ENCODE measurements at regions not wholly inside any gene's neighbourhood (a gene's known extent, or its start where the extent isn't known, plus 50 kb on each side); places are given as distances from the start of the nearest gene placed in this dataset.
"Not testable (repeated sequence)": the region's sequence is repeated elsewhere in the genome, so short reads cannot be mapped to it uniquely, and the experiment has no call there.

GRCh38 chr9:24342457-24342856 is 203.2 kb downstream of the IZUMO3 start:
- DNase-seq (ENCODE audit: low read depth) = no peak

DNA sequence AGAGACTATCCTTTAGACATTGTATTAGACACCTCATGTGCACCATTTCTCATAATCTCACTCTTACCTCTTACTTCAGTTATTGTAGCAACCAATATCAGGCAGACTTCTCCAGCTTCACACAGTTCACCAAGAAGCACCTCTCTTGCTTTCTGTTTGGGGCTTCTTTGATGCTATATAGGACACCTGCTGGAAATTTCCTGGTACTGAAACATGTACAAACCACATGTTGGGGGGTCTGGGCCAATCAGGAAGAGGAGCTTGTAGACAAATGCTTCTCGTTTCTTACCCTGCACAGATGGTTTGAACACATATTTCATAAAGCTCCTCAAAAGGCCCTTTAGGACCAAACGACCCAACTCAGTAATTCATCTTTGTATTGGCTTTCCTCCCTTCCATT is 212.1 kb downstream of the IZUMO3 start:
- DNase-seq (ENCODE audit: low read depth) = no peak

DNA sequence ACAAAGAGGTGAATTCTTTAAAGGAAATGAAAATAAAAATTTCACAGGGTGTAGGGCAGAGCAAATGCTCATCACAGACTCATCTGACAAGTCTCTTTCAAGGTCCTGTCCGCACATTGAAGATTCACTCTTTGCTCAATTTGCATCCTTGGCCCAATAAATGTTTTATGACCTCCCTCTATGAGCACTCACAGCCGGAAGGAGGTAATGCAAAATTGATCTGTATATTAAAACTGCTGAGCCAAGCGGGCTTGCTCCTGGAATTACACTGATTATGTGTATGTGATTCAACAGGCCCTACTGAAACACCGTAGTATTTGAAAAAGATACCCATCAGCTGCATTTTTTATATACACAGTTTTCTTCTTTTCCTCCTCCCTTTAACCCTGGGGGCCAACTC is 246.8 kb downstream of the IZUMO3 start:
- DNase-seq (ENCODE audit: low read depth) = no peak

DNA sequence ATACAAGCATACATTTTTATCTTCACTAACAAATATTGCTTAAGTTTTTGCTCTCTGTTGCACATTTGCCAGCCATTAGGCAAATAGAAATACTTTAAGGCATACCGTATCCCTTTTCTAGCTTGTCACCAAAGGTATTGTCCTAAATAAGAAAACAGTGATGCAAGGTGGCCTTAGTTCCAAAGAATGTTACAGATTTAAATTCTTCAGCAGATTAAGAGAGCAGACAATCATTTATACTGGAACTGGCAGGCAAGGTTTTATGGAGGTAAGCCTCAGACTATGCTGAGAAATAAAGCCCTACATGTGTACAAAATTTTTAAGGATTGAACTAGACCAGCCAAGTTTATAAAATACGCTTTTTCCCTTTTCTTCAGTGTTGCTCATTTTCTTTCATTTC is 247.8 kb downstream of the IZUMO3 start:
- DNase-seq (ENCODE audit: low read depth) = no peak

GRCh38 chr9:24296124-24296523 is 249.6 kb downstream of the IZUMO3 start:
- no peak for DNase-seq (ENCODE audit: low read depth)

GRCh38 chr9:24293386-24293785 is 252.3 kb downstream of the IZUMO3 start:
- DNase-seq (ENCODE audit: low read depth) = no peak

DNA sequence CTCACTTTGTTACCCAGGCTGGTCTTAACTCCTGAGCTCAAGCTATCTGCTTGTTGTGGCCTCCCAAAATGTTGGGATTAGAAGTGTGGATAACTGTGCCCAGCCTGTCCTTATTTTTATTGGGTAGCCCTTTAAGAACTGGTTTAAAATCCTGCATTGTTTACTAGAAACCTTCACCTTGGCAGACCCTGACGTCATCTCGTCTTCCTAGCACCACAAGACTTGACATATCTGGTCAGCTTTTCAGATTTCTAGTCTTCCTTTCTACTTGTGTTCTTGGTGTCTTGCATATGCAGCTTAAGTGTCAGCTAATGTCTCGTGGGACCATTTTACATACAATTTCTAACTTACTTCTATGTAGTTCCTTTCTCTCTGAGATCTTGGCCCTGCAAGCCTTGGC is 258.9 kb downstream of the IZUMO3 start:
- no peak for DNase-seq (ENCODE audit: low read depth)

GRCh38 chr9:24258626-24259025 is 287.1 kb downstream of the IZUMO3 start:
- DNase-seq (ENCODE audit: low read depth) = no peak

- DNase-seq (ENCODE audit: low read depth) = no peak
Measured at GRCh38 chr9:24257726-24258125, 288.0 kb downstream of the IZUMO3 start.

DNA sequence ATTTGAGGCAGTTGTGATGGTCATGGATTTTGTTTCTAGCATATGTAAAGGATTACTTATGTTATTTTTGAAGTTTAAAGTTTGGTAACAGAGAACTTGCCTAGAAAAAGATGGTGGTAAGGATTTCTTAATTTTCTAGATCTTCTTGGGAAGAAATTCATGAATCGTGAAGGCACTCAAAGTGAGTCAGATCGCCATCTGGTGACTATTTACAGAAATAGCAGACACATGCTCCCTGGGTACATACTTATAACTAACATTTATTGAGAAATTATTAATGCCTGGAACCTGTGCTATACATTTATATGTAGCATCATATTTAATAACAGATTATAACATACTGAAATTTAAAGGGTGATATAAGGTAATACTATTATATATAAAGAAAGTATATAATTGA is 299.7 kb downstream of the IZUMO3 start:
- peak; percentile 3 for DNase-seq (ENCODE audit: low read depth)

DNA sequence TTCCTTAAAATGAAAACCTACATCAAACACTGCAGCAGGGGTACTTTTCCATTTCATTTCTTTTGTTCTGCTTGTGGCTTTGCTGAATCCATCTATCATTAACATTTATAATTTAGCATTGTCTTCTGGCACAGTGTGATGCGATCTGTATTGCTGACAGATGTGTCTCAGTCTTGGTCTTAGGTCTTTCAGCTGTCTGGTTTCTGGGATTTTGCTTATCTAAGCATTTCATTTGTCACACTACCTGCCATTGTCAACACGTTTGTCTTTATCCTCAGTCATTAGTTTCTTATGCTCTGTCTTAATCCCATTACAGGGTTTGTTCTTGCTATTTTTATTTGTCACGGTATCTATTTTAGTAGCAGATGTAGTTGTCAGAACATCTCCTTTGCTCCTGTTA is 303.1 kb downstream of the IZUMO3 start:
- no peak for DNase-seq (ENCODE audit: low read depth)

DNA sequence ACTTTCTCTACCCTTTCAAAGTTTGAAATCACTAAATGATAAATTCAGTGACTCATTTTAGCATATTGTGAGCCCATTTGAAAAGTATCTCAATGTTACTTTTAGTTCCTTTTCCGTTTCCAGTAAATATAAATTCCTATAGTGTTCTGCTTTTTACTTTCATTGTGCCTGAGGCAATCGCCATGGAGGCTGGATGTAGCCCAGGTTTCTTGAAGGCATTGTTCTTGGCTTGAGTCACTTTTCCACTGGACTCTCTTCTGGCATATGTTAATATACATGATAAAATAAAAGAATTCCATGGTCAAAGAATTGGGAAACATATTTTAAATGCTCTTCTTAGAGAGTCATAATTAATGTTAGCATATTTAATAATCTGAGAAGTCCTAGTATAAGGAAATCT is 327.0 kb downstream of the IZUMO3 start:
- DNase-seq (ENCODE audit: low read depth) = no peak

GRCh38 chr9:24210641-24211040 is 335.1 kb downstream of the IZUMO3 start:
- DNase-seq (ENCODE audit: low read depth) = no peak

- DNase-seq (ENCODE audit: low read depth) = no peak
Measured at GRCh38 chr9:24189986-24190385, 355.7 kb downstream of the IZUMO3 start.

- not testable (repeated sequence) for DNase-seq (ENCODE audit: low read depth)
Measured at GRCh38 chr9:24180572-24180971, 354.5 kb upstream of the ELAVL2 start.

GRCh38 chr9:24144796-24145195 is 318.8 kb upstream of the ELAVL2 start:
- DNase-seq (ENCODE audit: low read depth) = no peak

GRCh38 chr9:24135072-24135471 is 309.0 kb upstream of the ELAVL2 start:
- DNase-seq (ENCODE audit: low read depth) = not testable (repeated sequence)

GRCh38 chr9:24132244-24132643 is 306.2 kb upstream of the ELAVL2 start:
- no peak for DNase-seq (ENCODE audit: low read depth)

- DNase-seq (ENCODE audit: low read depth) = no peak
Measured at GRCh38 chr9:24127519-24127918, 301.5 kb upstream of the ELAVL2 start.

DNA sequence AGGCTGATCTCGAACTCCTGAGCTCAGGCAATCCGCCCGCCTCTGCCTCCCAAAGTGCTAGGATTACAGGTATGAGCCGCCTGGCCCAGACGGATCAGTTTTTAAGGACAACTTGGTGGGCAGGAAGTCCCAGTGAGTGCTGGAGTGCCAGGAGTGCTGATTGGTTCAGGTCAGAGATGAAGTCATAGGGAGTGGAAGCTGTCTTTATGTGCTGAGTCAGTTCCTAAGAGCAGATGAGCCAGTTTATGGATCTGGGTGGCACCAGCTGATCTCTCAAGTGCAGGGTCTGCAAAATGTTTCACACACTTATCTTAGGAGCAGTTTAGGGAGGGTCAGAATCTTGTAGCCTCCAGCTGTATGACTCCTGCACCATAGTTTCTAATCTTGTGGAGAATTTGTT is 292.1 kb upstream of the ELAVL2 start:
- no peak for DNase-seq (ENCODE audit: low read depth)

- DNase-seq (ENCODE audit: low read depth) = no peak
Measured at GRCh38 chr9:24096756-24097155, 270.7 kb upstream of the ELAVL2 start.

DNA sequence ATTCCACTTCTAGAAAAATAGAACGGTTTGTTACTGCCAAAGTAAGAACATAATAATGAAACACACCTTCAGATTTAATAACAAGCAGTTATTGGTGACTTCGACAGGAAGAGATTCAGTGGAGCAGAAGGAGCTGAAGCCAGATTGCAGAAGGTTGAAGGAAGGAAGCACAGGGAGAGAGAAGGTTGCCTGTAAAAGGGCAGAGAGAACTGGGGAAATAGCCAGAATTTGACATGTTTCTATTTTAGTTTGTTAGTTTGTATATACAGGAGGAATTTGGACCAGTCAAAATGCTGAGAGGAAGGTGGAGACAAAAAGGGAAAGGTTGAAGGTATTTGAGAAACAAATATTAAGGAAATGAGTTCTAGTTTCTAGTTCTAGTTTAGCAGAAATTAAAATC is 269.2 kb upstream of the ELAVL2 start:
- DNase-seq (ENCODE audit: low read depth) = no peak

DNA sequence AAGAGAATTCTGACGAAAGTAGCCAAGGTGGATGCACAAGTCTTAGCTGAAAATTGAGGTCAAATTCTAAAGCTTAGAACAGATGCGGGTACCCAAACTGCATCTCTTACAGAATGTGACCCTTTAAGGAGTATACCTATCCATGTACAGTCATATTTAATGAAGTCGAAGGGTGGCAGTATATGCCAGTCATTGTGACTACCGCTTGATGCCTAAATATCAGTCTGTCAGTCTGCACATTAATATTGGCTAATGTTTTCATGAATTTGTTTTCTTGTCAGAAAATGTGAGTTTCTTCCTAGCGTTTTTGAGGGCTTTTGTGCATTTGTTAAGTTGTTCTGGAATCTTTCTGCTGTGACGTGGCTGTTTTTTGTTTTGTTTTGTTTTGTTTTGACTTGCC is 264.5 kb upstream of the ELAVL2 start:
- no peak for DNase-seq (ENCODE audit: low read depth)

- no peak for DNase-seq (ENCODE audit: low read depth)
Measured at GRCh38 chr9:24073666-24074065, 247.6 kb upstream of the ELAVL2 start.

GRCh38 chr9:24073007-24073592 is 247.1 kb upstream of the ELAVL2 start:
- DNase-seq (ENCODE audit: low read depth) = no peak

Measured in amniotic epithelial cell (primary cell).